Vagina (tissue), 2 donors: ENCODE measurements at regions not wholly inside any gene's neighbourhood (a gene's known extent, or its start where the extent isn't known, plus 50 kb on each side); places are given as distances from the start of the nearest gene placed in this dataset.

Source experiments
- DNase-seq, 2 donors: peaks; one replicate each; pipeline ENCODE4 v3.0.0-alpha.2; 2017; ENCODE audit errors: extremely low spot score in 2 of 2
- H3K27ac ChIP-seq: fragments of 200-600 bp; sonication (generic); one replicate; pipeline ENCODE4 v1.5.1; 2019
- H3K27me3 ChIP-seq: fragments of 200-600 bp; sonication (generic); one replicate; pipeline ENCODE4 v1.5.1; 2019
- H3K36me3 ChIP-seq, 2 donors: fragments of 200-600 bp; sonication (generic); one replicate each; pipeline ENCODE4 v1.5.1; 2017 to 2019
- H3K4me1 ChIP-seq: fragments of 200-600 bp; sonication (generic); one replicate; pipeline ENCODE4 v1.5.1; 2019
- H3K4me3 ChIP-seq, 2 donors: fragments of 200-600 bp; sonication (generic); 1 replicate in 1 of 2; 2 replicates in 1 of 2; pipeline ENCODE4 v1.5.1; 2016 to 2019
- H3K9me3 ChIP-seq: fragments of 200-600 bp; sonication (generic); one replicate; pipeline ENCODE4 v1.5.1; 2019
- POLR2A ChIP-seq, 2 donors: fragments of 450-650 bp; IDR thresholded peaks; one replicate each; pipeline ENCODE4 v1.6.1; 2017; ENCODE audit warnings: antibody characterized with exemption in 2 of 2, mild to moderate bottlenecking in 2 of 2, moderate library complexity in 2 of 2
- POLR2AphosphoS5 ChIP-seq, 2 donors: sonication (generic); formaldehyde crosslinking; IDR thresholded peaks; one replicate each; pipeline ENCODE4 v1.9.0; 2017; ENCODE audit warnings: antibody characterized with exemption in 2 of 2, mild to moderate bottlenecking in 2 of 2, low read depth in 1 of 2; ENCODE audit not compliant: insufficient read depth in 1 of 2
- intact Hi-C: fragments of 100-400 bp; cut with DNase I; formaldehyde crosslinking; loops from one replicate; pipeline ENCODE4 v1.15.1; 2023
- TF ChIP-seq, protein P1 (sequence below), 3 experiments: fragments of 450-650 bp in 2 of 3; fragments of 200-600 bp in 1 of 3; sonication (generic) in 1 of 3; IDR thresholded peaks; one replicate each; pipeline ENCODE4 v1.5.1; 2017 to 2019; ENCODE audit warnings: antibody characterized with exemption in 3 of 3, mild to moderate bottlenecking in 2 of 3, moderate library complexity in 2 of 3

DNA sequence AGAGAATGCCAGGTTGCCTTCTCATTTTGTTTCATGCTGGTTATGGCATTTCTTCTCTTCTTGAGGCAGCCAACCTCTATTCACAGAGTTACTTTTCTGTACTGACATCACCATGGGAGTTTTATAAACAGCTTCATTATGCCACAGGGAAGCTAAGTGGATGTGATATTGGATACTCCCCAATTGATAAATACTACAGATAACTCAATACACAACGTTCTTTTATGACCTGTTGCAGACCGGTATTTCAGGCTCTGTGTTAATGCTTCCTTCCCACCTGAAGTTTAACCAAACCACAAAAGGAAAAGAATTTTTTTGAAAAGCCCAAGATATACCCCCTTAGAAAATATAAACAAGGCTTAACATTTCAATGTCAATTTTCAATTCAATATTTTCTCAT lies 258.3 kb upstream of the SOX11 start:
- no peaks in the 10 kb centered on the region for H3K27me3 ChIP-seq
- intact Hi-C loops, result no loop called here
- TF ChIP-seq, protein P1, sequence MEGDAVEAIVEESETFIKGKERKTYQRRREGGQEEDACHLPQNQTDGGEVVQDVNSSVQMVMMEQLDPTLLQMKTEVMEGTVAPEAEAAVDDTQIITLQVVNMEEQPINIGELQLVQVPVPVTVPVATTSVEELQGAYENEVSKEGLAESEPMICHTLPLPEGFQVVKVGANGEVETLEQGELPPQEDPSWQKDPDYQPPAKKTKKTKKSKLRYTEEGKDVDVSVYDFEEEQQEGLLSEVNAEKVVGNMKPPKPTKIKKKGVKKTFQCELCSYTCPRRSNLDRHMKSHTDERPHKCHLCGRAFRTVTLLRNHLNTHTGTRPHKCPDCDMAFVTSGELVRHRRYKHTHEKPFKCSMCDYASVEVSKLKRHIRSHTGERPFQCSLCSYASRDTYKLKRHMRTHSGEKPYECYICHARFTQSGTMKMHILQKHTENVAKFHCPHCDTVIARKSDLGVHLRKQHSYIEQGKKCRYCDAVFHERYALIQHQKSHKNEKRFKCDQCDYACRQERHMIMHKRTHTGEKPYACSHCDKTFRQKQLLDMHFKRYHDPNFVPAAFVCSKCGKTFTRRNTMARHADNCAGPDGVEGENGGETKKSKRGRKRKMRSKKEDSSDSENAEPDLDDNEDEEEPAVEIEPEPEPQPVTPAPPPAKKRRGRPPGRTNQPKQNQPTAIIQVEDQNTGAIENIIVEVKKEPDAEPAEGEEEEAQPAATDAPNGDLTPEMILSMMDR (IDR thresholded peaks at IDR 0.05), result no peak
- TF ChIP-seq POLR2A (IDR thresholded peaks at IDR 0.05) (no peak), POLR2AphosphoS5 (IDR thresholded peaks at IDR 0.05; ENCODE audit: insufficient read depth in 1 of 2, low read depth in 1 of 2) (no peak)

DNA sequence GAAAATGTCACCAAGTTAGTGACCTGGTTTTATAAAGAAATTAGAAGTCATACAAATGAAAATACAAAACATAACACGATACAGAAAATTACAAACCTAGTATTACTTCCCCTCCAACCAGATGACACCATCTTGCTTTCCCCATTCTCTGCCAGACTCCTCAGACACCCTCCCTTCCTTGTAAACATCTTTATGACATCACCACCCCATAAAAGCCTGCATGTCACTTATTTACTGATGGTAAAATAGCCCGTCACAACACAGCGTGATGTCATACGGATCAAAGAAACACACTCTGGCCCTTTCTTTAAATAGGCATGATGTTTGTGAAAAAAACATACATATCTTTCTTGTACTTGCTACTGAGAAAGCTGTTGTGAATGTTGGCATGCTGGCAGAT lies 254.8 kb upstream of the SOX11 start:
- intact Hi-C loops, result no loop called here
- H3K4me3 ChIP-seq, result no peak overlapping the region

More for the DNA sequence above, 258.3 kb upstream of the SOX11 start:
- H3K9me3 ChIP-seq, result no peaks in the 10 kb centered on the region
- H3K36me3 ChIP-seq, result no peaks in the 10 kb centered on the region
- no peak overlapping the region for H3K4me3 ChIP-seq
- no peak overlapping the region for H3K27ac ChIP-seq
- DNase-seq, result no peak
- H3K4me1 ChIP-seq, result no peaks in the 10 kb centered on the region

DNA sequence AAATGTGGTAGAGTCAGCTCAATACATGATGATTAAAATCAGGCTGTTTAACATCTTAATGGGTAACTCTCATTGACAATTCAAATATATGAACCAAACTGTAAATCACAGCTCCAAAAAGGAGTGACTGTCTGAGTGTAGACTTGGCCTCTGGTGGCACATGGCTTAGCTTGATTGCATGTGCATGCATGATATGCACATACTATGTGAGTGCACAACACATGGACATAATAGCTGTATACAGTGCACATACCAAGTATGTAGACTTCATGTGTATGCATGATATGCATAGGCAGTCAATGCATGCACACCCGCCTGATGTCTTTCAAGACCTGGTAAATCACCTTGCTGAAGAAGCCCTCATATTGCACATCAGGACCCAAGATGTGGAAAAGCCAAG lies 252.0 kb upstream of the SOX11 start:
- intact Hi-C loops, result no loop called here
- H3K9me3 ChIP-seq, result no peaks in the 10 kb centered on the region

More for the DNA sequence above, 254.8 kb upstream of the SOX11 start:
- Histone ChIP-seq H3K36me3 (no peaks in the 10 kb centered on the region), H3K27ac (no peak overlapping the region), H3K4me1 (no peaks in the 10 kb centered on the region), H3K27me3 (no peaks in the 10 kb centered on the region), H3K9me3 (no peaks in the 10 kb centered on the region)
- TF ChIP-seq, protein P1 (IDR thresholded peaks at IDR 0.05), result no peak
- no peak for TF ChIP-seq POLR2AphosphoS5 (IDR thresholded peaks at IDR 0.05; ENCODE audit: insufficient read depth in 1 of 2, low read depth in 1 of 2)
- no peak for TF ChIP-seq POLR2A (IDR thresholded peaks at IDR 0.05)
- DNase-seq, result no peak

DNA sequence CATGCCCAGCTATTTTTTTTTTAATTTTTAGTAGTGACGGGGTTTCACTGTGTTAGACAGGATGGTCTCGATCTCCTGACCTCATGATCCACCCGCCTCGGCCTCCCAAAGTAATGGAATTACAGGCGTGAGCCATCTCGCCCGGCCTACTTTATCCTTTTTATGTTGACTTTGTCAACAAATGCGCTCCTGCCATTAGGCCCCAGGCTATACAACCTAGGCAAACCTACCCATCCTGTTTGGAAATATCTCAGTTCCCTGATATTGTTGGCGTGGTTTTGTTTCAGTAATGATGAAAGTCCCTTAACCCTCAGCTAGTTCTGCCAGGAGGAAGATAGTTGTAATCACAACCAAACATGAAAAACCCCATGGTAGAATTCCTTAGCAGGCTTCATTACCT lies 249.4 kb upstream of the SOX11 start:
- Histone ChIP-seq H3K4me3 (no peak overlapping the region), H3K9me3 (no peaks in the 10 kb centered on the region), H3K4me1 (no peaks in the 10 kb centered on the region), H3K27ac (no peak overlapping the region), H3K27me3 (no peaks in the 10 kb centered on the region), H3K36me3 (no peaks in the 10 kb centered on the region)
- intact Hi-C loops, result no loop called here
- TF ChIP-seq POLR2A (IDR thresholded peaks at IDR 0.05) (no peak), POLR2AphosphoS5 (IDR thresholded peaks at IDR 0.05; ENCODE audit: insufficient read depth in 1 of 2, low read depth in 1 of 2) (no peak)
- TF ChIP-seq, protein P1 (IDR thresholded peaks at IDR 0.05), result no peak
- no peak for DNase-seq

More for the DNA sequence above, 252.0 kb upstream of the SOX11 start:
- H3K4me1 ChIP-seq, result no peaks in the 10 kb centered on the region
- no peak overlapping the region for H3K4me3 ChIP-seq
- H3K27me3 ChIP-seq, result no peaks in the 10 kb centered on the region
- DNase-seq, result no peak
- TF ChIP-seq POLR2A (IDR thresholded peaks at IDR 0.05), result no peak
- TF ChIP-seq, protein P1 (IDR thresholded peaks at IDR 0.05), result no peak
- TF ChIP-seq POLR2AphosphoS5 (IDR thresholded peaks at IDR 0.05; ENCODE audit: insufficient read depth in 1 of 2, low read depth in 1 of 2), result no peak
- no peak overlapping the region for H3K27ac ChIP-seq
- no peaks in the 10 kb centered on the region for H3K36me3 ChIP-seq

DNA sequence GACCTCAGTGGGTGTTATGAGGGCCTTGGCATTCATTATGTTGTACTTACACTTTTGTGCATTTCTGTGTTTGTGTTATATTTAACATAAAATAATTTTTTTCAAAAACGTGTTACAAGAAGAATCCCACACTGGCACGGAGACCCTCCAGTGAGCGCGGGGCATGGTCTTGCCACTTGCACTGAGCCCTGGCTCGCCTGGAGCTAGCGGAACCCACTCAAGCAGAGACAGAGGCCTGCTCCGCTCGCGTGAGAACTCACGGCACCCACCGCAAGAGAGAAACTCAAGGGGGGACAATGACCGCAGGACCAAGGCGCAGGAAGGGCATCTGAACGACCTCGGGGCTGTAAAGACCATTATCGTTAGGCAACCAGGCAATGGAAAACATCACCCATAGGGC lies 248.0 kb upstream of the SOX11 start:
- Histone ChIP-seq H3K27me3 (no peaks in the 10 kb centered on the region), H3K9me3 (no peaks in the 10 kb centered on the region), H3K36me3 (no peaks in the 10 kb centered on the region), H3K4me3 (no peak overlapping the region), H3K4me1 (no peaks in the 10 kb centered on the region), H3K27ac (no peak overlapping the region)
- no peak for DNase-seq
- TF ChIP-seq POLR2AphosphoS5 (IDR thresholded peaks at IDR 0.05; ENCODE audit: insufficient read depth in 1 of 2, low read depth in 1 of 2), result no peak
- TF ChIP-seq, protein P1 (IDR thresholded peaks at IDR 0.05), result no peak
- TF ChIP-seq POLR2A (IDR thresholded peaks at IDR 0.05), result no peak
- intact Hi-C loops, result no loop called here
